Peyer's patch (tissue), 4 donors: ENCODE measurements at regions not wholly inside any gene's neighbourhood (a gene's known extent, or its start where the extent isn't known, plus 50 kb on each side); places are given as distances from the start of the nearest gene placed in this dataset.

Source experiments
- CTCF ChIP-seq, 6 experiments: fragments of 450-650 bp in 4 of 6; fragments of 200-600 bp in 2 of 6; sonication (generic) in 1 of 6; IDR thresholded peaks; one replicate each; pipeline ENCODE4 v1.5.1; 2017 to 2019; ENCODE audit warnings: antibody characterized with exemption in 6 of 6, mild to moderate bottlenecking in 3 of 6, moderate library complexity in 1 of 6
- POLR2A ChIP-seq, 2 donors: fragments of 450-650 bp; IDR thresholded peaks; one replicate each; pipeline ENCODE4 v1.5.1; 2017; ENCODE audit warnings: antibody characterized with exemption in 2 of 2, mild to moderate bottlenecking in 2 of 2, moderate library complexity in 2 of 2

DNA sequence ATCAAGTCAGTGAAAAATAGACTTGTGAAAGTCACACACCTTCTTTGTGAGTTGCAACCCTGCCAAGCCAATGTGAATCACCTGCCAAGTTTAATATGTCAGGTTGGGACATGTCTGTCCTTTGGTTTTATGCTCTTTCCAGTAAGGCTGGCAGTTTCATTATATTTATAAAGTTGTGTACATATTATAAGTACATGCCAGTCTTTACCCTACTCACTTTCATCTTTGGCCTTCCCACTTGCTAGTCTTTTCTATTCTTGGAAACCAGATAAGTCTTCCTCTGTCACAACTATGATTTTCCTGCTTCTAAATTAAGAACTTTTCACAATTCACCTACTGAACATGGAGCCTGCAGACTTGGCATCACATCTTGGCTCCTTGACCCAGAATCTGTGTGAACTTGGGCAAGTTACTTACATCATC, 680.7 kb upstream of the BOD1L1 start:
- TF ChIP-seq POLR2A (IDR thresholded peaks at IDR 0.05) (no peak), CTCF (IDR thresholded peaks at IDR 0.05) (no peak)
